ENCODE measurements at regions not wholly inside any gene's neighbourhood (a gene's known extent, or its start where the extent isn't known, plus 50 kb on each side); places are given as distances from the start of the nearest gene placed in this dataset.

GRCh38 chr1:87204441-87204840 is 124.2 kb upstream of the LMO4 start:
- TF ChIP-seq CTCF (conservative IDR thresholded peaks at IDR 0.05 in 1 of 2, IDR thresholded peaks at IDR 0.05 in 1 of 2; ENCODE audit: low read depth in 1 of 2, low read length in 2 of 2) (no peak), EZH2 (IDR thresholded peaks at IDR 0.05; ENCODE audit: low read length, missing control alignments) (no peak)
- peak overlapping the region; percentile 0 for H3K4me2 ChIP-seq (ENCODE audit: extremely low read depth, insufficient read depth, low read length)
- no peaks in the 10 kb centered on the region for H3K27me3 ChIP-seq (ENCODE audit: control insufficient read depth, insufficient read depth, low read length)
- H3K4me1 ChIP-seq (ENCODE audit: control insufficient read depth, extremely low read depth, insufficient read depth, low read length) = no peaks in the 10 kb centered on the region
- H2AFZ ChIP-seq (ENCODE audit: low read length) = no peak overlapping the region
- H3K27ac ChIP-seq (ENCODE audit: insufficient read depth, low read length) = peak overlapping the region; percentile 37
- H4K20me1 ChIP-seq (ENCODE audit: control insufficient read depth, extremely low read depth, insufficient read depth, low read length) = no peaks in the 10 kb centered on the region
- no peak overlapping the region for H3K9ac ChIP-seq (ENCODE audit: insufficient read depth, low read length)
- no peaks in the 10 kb centered on the region for H3K79me2 ChIP-seq (ENCODE audit: control insufficient read depth, insufficient read depth, low read length)
- no peak overlapping the region for H3K4me3 ChIP-seq (replicated peaks in 1 of 4; ENCODE audit: control extremely low read depth in 1 of 4, insufficient read depth in 1 of 4, low read depth in 3 of 4, low read length in 4 of 4)
- H3K9me3 ChIP-seq (ENCODE audit: control insufficient read depth, insufficient read depth, low read depth, low read length) = no peaks in the 10 kb centered on the region
- no peaks in the 10 kb centered on the region for H3K36me3 ChIP-seq (ENCODE audit: control insufficient read depth, insufficient read depth, low read length)
- no peak for DNase-seq (ENCODE audit: low read depth in 2 of 2)

- Histone ChIP-seq H3K4me3 (replicated peaks in 1 of 4; ENCODE audit: control extremely low read depth in 1 of 4, insufficient read depth in 1 of 4, low read depth in 3 of 4, low read length in 4 of 4) (no peak overlapping the region), H3K36me3 (ENCODE audit: control insufficient read depth, insufficient read depth, low read length) (no peaks in the 10 kb centered on the region), H3K4me2 (ENCODE audit: extremely low read depth, insufficient read depth, low read length) (no peak overlapping the region), H3K9me3 (ENCODE audit: control insufficient read depth, insufficient read depth, low read depth, low read length) (no peaks in the 10 kb centered on the region), H3K27ac (ENCODE audit: insufficient read depth, low read length) (no peak overlapping the region), H3K4me1 (ENCODE audit: control insufficient read depth, extremely low read depth, insufficient read depth, low read length) (no peaks in the 10 kb centered on the region), H3K27me3 (ENCODE audit: control insufficient read depth, insufficient read depth, low read length) (no peaks in the 10 kb centered on the region), H3K79me2 (ENCODE audit: control insufficient read depth, insufficient read depth, low read length) (no peaks in the 10 kb centered on the region), H2AFZ (ENCODE audit: low read length) (no peak overlapping the region), H4K20me1 (ENCODE audit: control insufficient read depth, extremely low read depth, insufficient read depth, low read length) (no peaks in the 10 kb centered on the region), H3K9ac (ENCODE audit: insufficient read depth, low read length) (no peak overlapping the region)
- no peak for DNase-seq (ENCODE audit: low read depth in 2 of 2)
- TF ChIP-seq CTCF (conservative IDR thresholded peaks at IDR 0.05 in 1 of 2, IDR thresholded peaks at IDR 0.05 in 1 of 2; ENCODE audit: low read depth in 1 of 2, low read length in 2 of 2) (no peak), EZH2 (IDR thresholded peaks at IDR 0.05; ENCODE audit: low read length, missing control alignments) (no peak)
Measured at GRCh38 chr1:87204921-87205320, 123.8 kb upstream of the LMO4 start.

DNA sequence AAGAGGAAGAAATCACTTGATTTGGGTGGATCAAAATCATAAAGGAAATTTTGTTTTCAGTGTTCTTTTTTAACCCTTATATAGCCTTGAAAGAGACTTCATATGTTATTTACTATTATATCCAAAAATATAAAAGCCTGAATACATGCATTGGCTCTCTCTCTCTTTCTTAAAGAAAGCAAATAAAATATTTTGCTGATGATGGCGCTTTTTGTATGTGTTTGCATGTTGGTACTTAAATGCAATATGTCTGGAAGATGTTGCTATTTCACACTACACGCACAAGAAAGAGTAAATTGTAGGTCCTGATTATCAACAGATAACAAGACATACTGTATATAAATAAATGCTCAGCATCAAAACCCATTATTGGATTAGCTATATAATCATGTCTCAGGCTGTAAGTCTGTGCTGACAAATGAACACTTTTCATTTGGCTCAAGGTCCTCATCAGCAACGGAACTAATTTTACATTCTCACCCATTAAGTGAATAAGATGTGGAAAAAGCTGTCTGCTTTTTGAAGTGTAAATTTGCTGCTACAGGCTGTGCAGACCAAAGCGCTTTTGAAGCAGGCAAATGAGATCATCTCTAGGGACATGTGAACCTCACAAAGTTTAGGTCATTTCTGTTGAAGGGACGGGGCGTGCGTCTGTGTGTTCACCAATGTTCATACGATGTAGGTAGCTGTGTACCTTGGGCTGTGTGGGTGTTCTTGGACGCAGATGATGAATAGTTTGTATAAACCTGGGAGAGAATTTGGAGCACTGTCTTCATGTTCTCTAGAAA is 122.4 kb upstream of the LMO4 start:
- H3K9me3 ChIP-seq (ENCODE audit: control insufficient read depth, insufficient read depth, low read depth, low read length) = no peaks in the 10 kb centered on the region
- no peak overlapping the region for H3K4me2 ChIP-seq (ENCODE audit: extremely low read depth, insufficient read depth, low read length)
- no peak overlapping the region for H2AFZ ChIP-seq (ENCODE audit: low read length)
- no peaks in the 10 kb centered on the region for H4K20me1 ChIP-seq (ENCODE audit: control insufficient read depth, extremely low read depth, insufficient read depth, low read length)
- no peak overlapping the region for H3K9ac ChIP-seq (ENCODE audit: insufficient read depth, low read length)
- no peak overlapping the region for H3K4me3 ChIP-seq (replicated peaks in 1 of 4; ENCODE audit: control extremely low read depth in 1 of 4, insufficient read depth in 1 of 4, low read depth in 3 of 4, low read length in 4 of 4)
- no peaks in the 10 kb centered on the region for H3K79me2 ChIP-seq (ENCODE audit: control insufficient read depth, insufficient read depth, low read length)
- no peaks in the 10 kb centered on the region for H3K36me3 ChIP-seq (ENCODE audit: control insufficient read depth, insufficient read depth, low read length)
- H3K27ac ChIP-seq (ENCODE audit: insufficient read depth, low read length) = no peak overlapping the region
- H3K4me1 ChIP-seq (ENCODE audit: control insufficient read depth, extremely low read depth, insufficient read depth, low read length) = no peaks in the 10 kb centered on the region
- no peak for DNase-seq (ENCODE audit: low read depth in 2 of 2)
- TF ChIP-seq CTCF (conservative IDR thresholded peaks at IDR 0.05 in 1 of 2, IDR thresholded peaks at IDR 0.05 in 1 of 2; ENCODE audit: low read depth in 1 of 2, low read length in 2 of 2) (no peak), EZH2 (IDR thresholded peaks at IDR 0.05; ENCODE audit: low read length, missing control alignments) (no peak)
- H3K27me3 ChIP-seq (ENCODE audit: control insufficient read depth, insufficient read depth, low read length) = no peaks in the 10 kb centered on the region
